Right atrium auricular region (tissue), 2 donors: ENCODE measurements at regions not wholly inside any gene's neighbourhood (a gene's known extent, or its start where the extent isn't known, plus 50 kb on each side); places are given as distances from the start of the nearest gene placed in this dataset.
A peak's percentile ranks its signal among the peaks of the same experiment; 100 is the strongest.

ENCODE experiments used
- DNase-seq: peaks from one replicate; pipeline ENCODE4 v3.0.0-alpha.2; 2019; ENCODE audit warnings: low spot score
- H3K27ac ChIP-seq, 2 donors: fragments of 200-600 bp; sonication (generic); 1 replicate in 1 of 2; 2 replicates in 1 of 2; pipeline ENCODE4 v1.5.1; 2016 to 2019
- H3K27me3 ChIP-seq, 2 donors: fragments of 200-600 bp; sonication (generic); one replicate each; pipeline versions ENCODE4 v1.5.1 to v1.6.0; 2017 to 2019
- H3K36me3 ChIP-seq: fragments of 200-600 bp; sonication (generic); one replicate; pipeline ENCODE4 v1.5.1; 2016
- H3K4me1 ChIP-seq, 2 donors: fragments of 200-600 bp; sonication (generic); one replicate each; pipeline versions ENCODE4 v1.5.1 to v1.6.0; 2017 to 2019
- H3K4me3 ChIP-seq, 2 donors: fragments of 200-600 bp; sonication (generic); 1 replicate in 1 of 2; 2 replicates in 1 of 2; pipeline ENCODE4 v1.5.1; 2017 to 2019; ENCODE audit warnings: mild to moderate bottlenecking in 1 of 2, moderate library complexity in 1 of 2
- H3K9me3 ChIP-seq, 2 donors: fragments of 200-600 bp; sonication (generic); one replicate each; pipeline ENCODE4 v1.5.1; 2019
- CTCF ChIP-seq, 2 donors: fragments of 200-600 bp; sonication (generic); IDR thresholded peaks; one replicate each; pipeline ENCODE4 v1.5.1; 2019; ENCODE audit warnings: antibody characterized with exemption in 2 of 2

DNA sequence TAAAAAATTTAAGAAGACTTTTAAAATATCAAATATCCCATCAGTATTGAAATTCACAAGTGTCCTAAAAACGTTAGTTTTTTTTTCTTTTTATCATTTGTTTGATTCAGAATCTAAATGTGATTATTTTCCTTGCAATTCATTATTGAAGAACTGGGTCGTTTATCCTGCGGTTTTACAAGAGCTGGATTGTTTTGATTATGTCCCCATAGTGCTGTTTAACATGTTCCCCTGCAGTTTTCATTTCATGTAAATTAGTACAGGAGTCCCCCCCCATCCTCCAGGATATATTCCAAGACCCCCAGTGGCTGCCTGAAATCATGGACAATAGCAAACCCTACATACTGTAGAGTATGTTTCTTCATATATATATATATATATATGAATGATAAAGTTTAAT lies 105.7 kb downstream of the KCTD15 start:
- Histone ChIP-seq H3K4me3 (no peak overlapping the region), H3K4me1 (peaks cover 0 to 21% of the 10 kb centered on the region in 2 donors), H3K9me3 (peaks cover 0 to 19% of the 10 kb centered on the region in 2 donors)

GRCh38 chr19:33902802-33903488 lies 106.3 kb downstream of the KCTD15 start:
- no peaks in the 10 kb centered on the region for H3K36me3 ChIP-seq
- no peak overlapping the region for H3K27ac ChIP-seq
- no peaks in the 10 kb centered on the region for H3K27me3 ChIP-seq
- H3K4me1 ChIP-seq, result peaks cover 0 to 21% of the 10 kb centered on the region in 2 donors
- no peak for TF ChIP-seq CTCF (IDR thresholded peaks at IDR 0.05)
- H3K4me3 ChIP-seq, result no peak overlapping the region
- no peak for DNase-seq
- H3K9me3 ChIP-seq, result peaks cover 0 to 14% of the 10 kb centered on the region in 2 donors

More for the DNA sequence above, 105.7 kb downstream of the KCTD15 start:
- Histone ChIP-seq H3K27ac (no peak overlapping the region), H3K27me3 (no peaks in the 10 kb centered on the region), H3K36me3 (no peaks in the 10 kb centered on the region)
- DNase-seq, result no peak
- TF ChIP-seq CTCF (IDR thresholded peaks at IDR 0.05), result no peak

GRCh38 chr19:33903489-33903850 lies 106.8 kb downstream of the KCTD15 start:
- Histone ChIP-seq H3K27ac (no peak overlapping the region), H3K4me1 (peaks cover 0 to 21% of the 10 kb centered on the region in 2 donors), H3K36me3 (no peaks in the 10 kb centered on the region), H3K27me3 (no peaks in the 10 kb centered on the region), H3K9me3 (peaks cover 0 to 8% of the 10 kb centered on the region in 2 donors), H3K4me3 (no peak overlapping the region)
- DNase-seq, result no peak
- no peak for TF ChIP-seq CTCF (IDR thresholded peaks at IDR 0.05)

DNA sequence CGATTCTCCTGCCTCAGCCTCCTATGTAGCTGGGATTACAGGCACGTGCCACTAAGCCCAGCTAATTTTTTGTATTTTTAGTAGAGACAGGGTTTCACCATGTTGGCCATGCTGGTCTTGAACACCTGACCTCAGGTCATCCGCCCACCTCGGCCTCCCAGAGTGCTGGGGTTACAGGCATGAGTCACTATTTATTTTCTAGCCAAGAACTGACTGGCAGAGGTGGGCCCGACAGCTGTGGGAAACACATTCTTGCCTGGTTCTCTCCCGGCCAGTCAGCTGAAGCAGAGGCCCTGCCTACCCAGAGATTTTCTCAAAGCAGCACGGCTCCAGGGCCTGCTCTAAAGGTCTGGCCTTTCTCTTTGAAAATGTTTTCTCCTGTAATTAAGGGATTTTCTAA lies 108.0 kb downstream of the KCTD15 start:
- DNase-seq, result no peak
- Histone ChIP-seq H3K4me1 (peaks cover 0 to 21% of the 10 kb centered on the region in 2 donors), H3K9me3 (no peaks in the 10 kb centered on the region), H3K4me3 (peak overlapping the region in 1 of 2 donors; percentile 55), H3K27me3 (no peaks in the 10 kb centered on the region), H3K36me3 (no peaks in the 10 kb centered on the region), H3K27ac (peak overlapping the region; percentile 77 to 80)
- no peak for TF ChIP-seq CTCF (IDR thresholded peaks at IDR 0.05)

DNA sequence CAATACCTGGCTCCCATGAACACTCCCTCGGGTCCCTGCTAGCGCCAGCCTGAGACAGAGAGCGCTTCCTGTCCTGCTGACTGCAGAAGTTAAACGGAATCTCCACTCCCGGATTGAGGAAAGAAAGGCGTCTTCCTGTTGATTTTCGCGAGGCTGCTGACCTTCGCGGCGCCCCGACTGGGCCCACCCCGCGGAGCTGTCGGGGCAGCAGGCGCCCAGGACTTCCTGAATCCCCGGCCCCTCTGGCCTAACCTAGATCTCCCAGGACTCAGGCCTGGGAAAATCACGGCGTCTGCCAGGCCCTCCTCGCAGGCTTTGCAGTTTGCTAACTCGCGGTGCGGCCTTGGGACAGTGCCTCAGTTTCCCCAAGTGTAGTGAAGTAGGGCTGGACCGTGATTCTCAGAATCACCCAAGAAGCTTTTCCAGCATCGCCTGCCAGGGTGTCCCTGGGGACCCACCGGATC lies 108.8 kb downstream of the KCTD15 start:
- Histone ChIP-seq H3K9me3 (no peaks in the 10 kb centered on the region), H3K36me3 (no peaks in the 10 kb centered on the region), H3K4me3 (peak overlapping the region; percentile 33 to 55), H3K27ac (peak overlapping the region; percentile 77 to 80), H3K4me1 (peaks cover 0 to 21% of the 10 kb centered on the region in 2 donors), H3K27me3 (no peaks in the 10 kb centered on the region)
- DNase-seq, result no peak
- TF ChIP-seq CTCF (IDR thresholded peaks at IDR 0.05), result no peak
